Vagina (tissue), 2 donors: ENCODE measurements at regions not wholly inside any gene's neighbourhood (a gene's known extent, or its start where the extent isn't known, plus 50 kb on each side); places are given as distances from the start of the nearest gene placed in this dataset.

Experiments
- DNase-seq, 2 donors: peaks; one replicate each; pipeline ENCODE4 v3.0.0-alpha.2; 2017; ENCODE audit errors: extremely low spot score in 2 of 2
- H3K27ac ChIP-seq: fragments of 200-600 bp; sonication (generic); one replicate; pipeline ENCODE4 v1.5.1; 2019
- H3K27me3 ChIP-seq: fragments of 200-600 bp; sonication (generic); one replicate; pipeline ENCODE4 v1.5.1; 2019
- H3K36me3 ChIP-seq, 2 donors: fragments of 200-600 bp; sonication (generic); one replicate each; pipeline ENCODE4 v1.5.1; 2017 to 2019
- H3K4me1 ChIP-seq: fragments of 200-600 bp; sonication (generic); one replicate; pipeline ENCODE4 v1.5.1; 2019
- H3K4me3 ChIP-seq, 2 donors: fragments of 200-600 bp; sonication (generic); 1 replicate in 1 of 2; 2 replicates in 1 of 2; pipeline ENCODE4 v1.5.1; 2016 to 2019
- H3K9me3 ChIP-seq: fragments of 200-600 bp; sonication (generic); one replicate; pipeline ENCODE4 v1.5.1; 2019
- CTCF ChIP-seq, 3 experiments: fragments of 450-650 bp in 2 of 3; fragments of 200-600 bp in 1 of 3; sonication (generic) in 1 of 3; IDR thresholded peaks; one replicate each; pipeline ENCODE4 v1.5.1; 2017 to 2019; ENCODE audit warnings: antibody characterized with exemption in 3 of 3, mild to moderate bottlenecking in 2 of 3, moderate library complexity in 2 of 3
- POLR2A ChIP-seq, 2 donors: fragments of 450-650 bp; IDR thresholded peaks; one replicate each; pipeline ENCODE4 v1.6.1; 2017; ENCODE audit warnings: antibody characterized with exemption in 2 of 2, mild to moderate bottlenecking in 2 of 2, moderate library complexity in 2 of 2
- POLR2AphosphoS5 ChIP-seq, 2 donors: sonication (generic); formaldehyde crosslinking; IDR thresholded peaks; one replicate each; pipeline ENCODE4 v1.9.0; 2017; ENCODE audit warnings: antibody characterized with exemption in 2 of 2, mild to moderate bottlenecking in 2 of 2, low read depth in 1 of 2; ENCODE audit not compliant: insufficient read depth in 1 of 2
- intact Hi-C: fragments of 100-400 bp; cut with DNase I; formaldehyde crosslinking; loops from one replicate; pipeline ENCODE4 v1.15.1; 2023

GRCh38 chr11:8329336-8329735, 65.7 kb upstream of the LMO1 start:
- Histone ChIP-seq H3K4me1 (no peaks in the 10 kb centered on the region), H3K9me3 (no peaks in the 10 kb centered on the region), H3K27me3 (no peaks in the 10 kb centered on the region), H3K27ac (no peak overlapping the region), H3K4me3 (no peak overlapping the region), H3K36me3 (no peaks in the 10 kb centered on the region)
- no peak for TF ChIP-seq POLR2A (IDR thresholded peaks at IDR 0.05)
- no peak for TF ChIP-seq CTCF (IDR thresholded peaks at IDR 0.05)
- no peak for TF ChIP-seq POLR2AphosphoS5 (IDR thresholded peaks at IDR 0.05; ENCODE audit: insufficient read depth in 1 of 2, low read depth in 1 of 2)
- no peak for DNase-seq
- intact Hi-C loops: no loop called here

- Histone ChIP-seq H3K4me1 (no peaks in the 10 kb centered on the region), H3K4me3 (no peak overlapping the region), H3K36me3 (no peaks in the 10 kb centered on the region), H3K27me3 (no peaks in the 10 kb centered on the region), H3K27ac (no peak overlapping the region), H3K9me3 (no peaks in the 10 kb centered on the region)
- intact Hi-C loops: no loop called here
- TF ChIP-seq POLR2A (IDR thresholded peaks at IDR 0.05): no peak
- TF ChIP-seq CTCF (IDR thresholded peaks at IDR 0.05): peak in 2 of 3 experiments; percentile 2 to 45
- TF ChIP-seq POLR2AphosphoS5 (IDR thresholded peaks at IDR 0.05; ENCODE audit: insufficient read depth in 1 of 2, low read depth in 1 of 2): peak in 1 of 2 donors; percentile 22
- DNase-seq: no peak
Observed at GRCh38 chr11:8328848-8329330, 65.2 kb upstream of the LMO1 start.

GRCh38 chr11:8328231-8328794, 64.6 kb upstream of the LMO1 start:
- Histone ChIP-seq H3K9me3 (no peaks in the 10 kb centered on the region), H3K27ac (no peak overlapping the region)
- no peak for DNase-seq

GRCh38 chr11:8327761-8328192, 64.1 kb upstream of the LMO1 start:
- no peak overlapping the region for H3K4me3 ChIP-seq
- H3K36me3 ChIP-seq: no peaks in the 10 kb centered on the region
- no peaks in the 10 kb centered on the region for H3K4me1 ChIP-seq
- no peak for DNase-seq
- H3K27ac ChIP-seq: no peak overlapping the region
- intact Hi-C loops: no loop called here
- H3K27me3 ChIP-seq: no peaks in the 10 kb centered on the region
- no peak for TF ChIP-seq POLR2AphosphoS5 (IDR thresholded peaks at IDR 0.05; ENCODE audit: insufficient read depth in 1 of 2, low read depth in 1 of 2)
- TF ChIP-seq POLR2A (IDR thresholded peaks at IDR 0.05): no peak
- TF ChIP-seq CTCF (IDR thresholded peaks at IDR 0.05): no peak
- no peaks in the 10 kb centered on the region for H3K9me3 ChIP-seq

More at GRCh38 chr11:8328231-8328794, 64.6 kb upstream of the LMO1 start:
- Histone ChIP-seq H3K27me3 (no peaks in the 10 kb centered on the region), H3K36me3 (no peaks in the 10 kb centered on the region), H3K4me3 (no peak overlapping the region), H3K4me1 (no peaks in the 10 kb centered on the region)
- intact Hi-C loops: no loop called here
- no peak for TF ChIP-seq POLR2A (IDR thresholded peaks at IDR 0.05)
- TF ChIP-seq CTCF (IDR thresholded peaks at IDR 0.05): no peak
- no peak for TF ChIP-seq POLR2AphosphoS5 (IDR thresholded peaks at IDR 0.05; ENCODE audit: insufficient read depth in 1 of 2, low read depth in 1 of 2)

GRCh38 chr11:8326337-8326736, 62.7 kb upstream of the LMO1 start:
- intact Hi-C loops: no loop called here
- no peaks in the 10 kb centered on the region for H3K9me3 ChIP-seq
- TF ChIP-seq CTCF (IDR thresholded peaks at IDR 0.05) (no peak), POLR2A (IDR thresholded peaks at IDR 0.05) (no peak), POLR2AphosphoS5 (IDR thresholded peaks at IDR 0.05; ENCODE audit: insufficient read depth in 1 of 2, low read depth in 1 of 2) (no peak)

More at GRCh38 chr11:8326337-8326736, 62.7 kb upstream of the LMO1 start:
- no peaks in the 10 kb centered on the region for H3K4me1 ChIP-seq
- DNase-seq: no peak
- no peaks in the 10 kb centered on the region for H3K27me3 ChIP-seq
- no peaks in the 10 kb centered on the region for H3K36me3 ChIP-seq
- H3K27ac ChIP-seq: no peak overlapping the region
- no peak overlapping the region for H3K4me3 ChIP-seq
